Natural killer cell (primary cell): ENCODE measurements at regions not wholly inside any gene's neighbourhood (a gene's known extent, or its start where the extent isn't known, plus 50 kb on each side); places are given as distances from the start of the nearest gene placed in this dataset.

ENCODE experiments used
- ATAC-seq, 3 donors: fragments of 150-1000 bp in 2 of 3; fragments of 200-7000 bp in 1 of 3; cut with Tn5 transposase; 1 replicate in 1 of 3; 2 replicates in 2 of 3; pipeline ENCODE4 v1.10.0; 2021; ENCODE audit warnings: mild to moderate bottlenecking in 2 of 3, moderate library complexity in 2 of 3
- DNase-seq, 2 donors: peaks; one replicate each; pipeline versions ENCODE4 v3.0.0 to v3.0.0-alpha.2; 2013 to 2021; ENCODE audit warnings: mixed read lengths in 1 of 2
- H3K27ac ChIP-seq: one replicate; pipeline ENCODE4 v1.5.1; 2013; ENCODE audit warnings: mild to moderate bottlenecking, low read length
- H3K27me3 ChIP-seq: one replicate; pipeline ENCODE4 v1.6.1; 2013; ENCODE audit warnings: low read length; ENCODE audit not compliant: control insufficient read depth, insufficient read depth
- H3K36me3 ChIP-seq: one replicate; pipeline ENCODE4 v1.6.1; 2013; ENCODE audit warnings: low read length; ENCODE audit not compliant: control insufficient read depth, insufficient read depth
- H3K4me1 ChIP-seq: one replicate; pipeline ENCODE4 v1.6.1; 2013; ENCODE audit warnings: low read length; ENCODE audit not compliant: control insufficient read depth, insufficient read depth
- H3K4me3 ChIP-seq: one replicate; pipeline ENCODE4 v1.5.1; 2013; ENCODE audit warnings: low read length
- H3K9me3 ChIP-seq: one replicate; pipeline ENCODE4 v1.6.1; 2013; ENCODE audit warnings: low read length; ENCODE audit not compliant: control insufficient read depth, insufficient read depth
- H3K27ac Mint-ChIP-seq, 2 donors: one replicate each; pipeline ENCODE4 v1.8.0; 2022; ENCODE audit warnings: mild to moderate bottlenecking in 2 of 2, mixed read lengths in 2 of 2, moderate library complexity in 1 of 2
- H3K27me3 Mint-ChIP-seq, 2 donors: one replicate each; pipeline ENCODE4 v1.8.0; 2022; ENCODE audit warnings: low read depth in 2 of 2, mixed read lengths in 2 of 2
- H3K36me3 Mint-ChIP-seq: one replicate; pipeline ENCODE4 v1.8.0; 2022; ENCODE audit warnings: mixed read lengths
- H3K4me1 Mint-ChIP-seq, 2 donors: one replicate each; pipeline ENCODE4 v1.8.0; 2022; ENCODE audit warnings: mixed read lengths in 2 of 2
- H3K4me3 Mint-ChIP-seq: one replicate; pipeline ENCODE4 v1.8.0; 2022; ENCODE audit warnings: mild to moderate bottlenecking, moderate library complexity, mixed read lengths
- H3K9me3 Mint-ChIP-seq, 2 donors: one replicate each; pipeline ENCODE4 v1.8.0; 2022; ENCODE audit warnings: mixed read lengths in 2 of 2
- CTCF ChIP-seq: fragments of 200-600 bp; IDR thresholded peaks from one replicate; pipeline ENCODE4 v1.8.0; 2022; ENCODE audit warnings: antibody characterized with exemption
- WGBS: methylation state at CpG from one replicate; pipeline ENCODE4 v1.1.7; 2013; ENCODE audit warnings: missing lambda C conversion rate; ENCODE audit not compliant: insufficient coverage; 5-methylcytosine and 5-hydroxymethylcytosine counted together
- intact Hi-C: fragments of 100-400 bp; cut with micrococcal nuclease; formaldehyde crosslinking; loops from one replicate; pipeline ENCODE4 v1.14.2; 2022

- Mint-ChIP-seq H3K36me3 (no peaks in the 10 kb centered on the region), H3K9me3 (peaks cover 5 to 7% of the 10 kb centered on the region in 2 donors), H3K4me1 (no peaks in the 10 kb centered on the region), H3K27ac (no peak overlapping the region), H3K4me3 (no peak overlapping the region), H3K27me3 (no peaks in the 10 kb centered on the region)
- TF ChIP-seq CTCF: no peak
- Histone ChIP-seq H3K36me3 (no peaks in the 10 kb centered on the region), H3K27me3 (no peaks in the 10 kb centered on the region), H3K4me1 (no peaks in the 10 kb centered on the region), H3K4me3 (no peak overlapping the region), H3K9me3 (no peaks in the 10 kb centered on the region), H3K27ac (no peak overlapping the region)
- 61% methylated on average over 4 of the region's 5 CpGs for WGBS
- intact Hi-C loops: no loop called here
- DNase-seq (no peak), ATAC-seq (no peak)
Observed at GRCh38 chr13:22748866-22749577, 431.8 kb upstream of the SGCG start.

DNA sequence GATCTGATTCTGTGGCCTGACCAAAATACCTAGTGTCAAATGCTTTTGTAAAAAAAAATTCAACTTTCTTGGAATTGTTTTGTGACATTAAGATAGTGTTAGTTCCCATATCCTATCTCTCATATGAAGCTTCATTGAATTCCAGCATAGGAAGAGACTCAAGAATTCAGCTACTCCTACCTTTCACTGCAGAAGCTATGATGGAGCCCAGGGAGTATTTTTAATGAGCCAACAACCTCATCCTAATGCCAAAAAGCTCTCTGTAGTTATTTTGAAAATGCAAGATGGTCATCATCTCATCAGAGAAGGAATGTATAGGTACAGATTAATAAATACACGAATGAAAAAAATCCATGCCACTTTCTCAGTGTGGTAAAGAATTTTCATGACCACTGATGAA lies 431.2 kb upstream of the SGCG start:
- no peak overlapping the region for H3K4me3 ChIP-seq
- intact Hi-C loops: loop anchor here (10.0 kb wide), 1 partner anchor 1115 kb away; no protein-coding TSS in a partner anchor
- no peaks in the 10 kb centered on the region for H3K9me3 ChIP-seq
- ATAC-seq: no peak
- Mint-ChIP-seq H3K4me1 (no peaks in the 10 kb centered on the region), H3K36me3 (no peaks in the 10 kb centered on the region), H3K9me3 (peaks cover 5 to 7% of the 10 kb centered on the region in 2 donors), H3K27ac (no peak overlapping the region), H3K4me3 (no peak overlapping the region), H3K27me3 (no peaks in the 10 kb centered on the region)
- TF ChIP-seq CTCF: no peak
- no CpG with 5 or more reads among the region's 1 CpG for WGBS
- no peak for DNase-seq
- H3K27ac ChIP-seq: no peak overlapping the region
- no peaks in the 10 kb centered on the region for H3K27me3 ChIP-seq
- no peaks in the 10 kb centered on the region for H3K36me3 ChIP-seq
- no peaks in the 10 kb centered on the region for H3K4me1 ChIP-seq

DNA sequence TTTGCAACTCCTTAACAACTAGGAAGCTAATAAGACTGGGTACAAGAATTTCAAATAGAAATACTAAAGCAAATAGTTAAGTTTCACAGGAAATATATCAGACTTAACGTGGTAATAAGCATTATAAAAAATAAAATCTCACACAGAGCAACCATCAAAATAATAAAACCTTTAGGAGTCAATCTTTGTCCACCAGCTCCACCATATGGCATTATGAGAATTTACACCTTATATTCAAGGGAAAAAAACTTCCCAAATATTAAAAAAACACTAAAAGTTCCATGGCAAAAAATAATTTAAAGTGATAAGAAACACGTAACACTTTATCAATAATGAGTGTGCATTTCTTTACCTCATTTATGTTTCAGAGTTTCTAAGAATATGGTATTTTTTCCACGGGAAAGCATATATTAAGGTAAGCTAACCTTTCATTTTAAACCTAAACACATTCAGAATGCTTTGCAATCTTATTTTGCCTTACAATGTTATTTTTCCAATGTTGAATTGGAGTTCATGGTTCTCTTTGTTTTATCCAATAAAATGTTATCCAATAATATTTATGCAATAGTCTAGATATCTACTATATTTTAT lies 423.2 kb upstream of the SGCG start:
- H3K27ac ChIP-seq: no peak overlapping the region
- no peaks in the 10 kb centered on the region for H3K36me3 ChIP-seq
- H3K36me3 Mint-ChIP-seq: no peaks in the 10 kb centered on the region
- no peak overlapping the region for H3K27ac Mint-ChIP-seq
- no peaks in the 10 kb centered on the region for H3K27me3 ChIP-seq
- no peaks in the 10 kb centered on the region for H3K27me3 Mint-ChIP-seq
- no peak for TF ChIP-seq CTCF
- peaks cover 0 to 2% of the 10 kb centered on the region in 2 donors for H3K9me3 Mint-ChIP-seq
- no peak overlapping the region for H3K4me3 ChIP-seq
- WGBS: 38% methylated on average over 1 of the region's 3 CpGs
- no peak for ATAC-seq
- no peaks in the 10 kb centered on the region for H3K9me3 ChIP-seq
- no peaks in the 10 kb centered on the region for H3K4me1 Mint-ChIP-seq
- intact Hi-C loops: loop anchor here (10.0 kb wide), 1 partner anchor 1123 kb away; no protein-coding TSS in a partner anchor
- no peaks in the 10 kb centered on the region for H3K4me1 ChIP-seq
- no peak for DNase-seq
- H3K4me3 Mint-ChIP-seq: no peak overlapping the region
